ENCODE measurements at regions not wholly inside any gene's neighbourhood (a gene's known extent, or its start where the extent isn't known, plus 50 kb on each side); places are given as distances from the start of the nearest gene placed in this dataset.

DNA sequence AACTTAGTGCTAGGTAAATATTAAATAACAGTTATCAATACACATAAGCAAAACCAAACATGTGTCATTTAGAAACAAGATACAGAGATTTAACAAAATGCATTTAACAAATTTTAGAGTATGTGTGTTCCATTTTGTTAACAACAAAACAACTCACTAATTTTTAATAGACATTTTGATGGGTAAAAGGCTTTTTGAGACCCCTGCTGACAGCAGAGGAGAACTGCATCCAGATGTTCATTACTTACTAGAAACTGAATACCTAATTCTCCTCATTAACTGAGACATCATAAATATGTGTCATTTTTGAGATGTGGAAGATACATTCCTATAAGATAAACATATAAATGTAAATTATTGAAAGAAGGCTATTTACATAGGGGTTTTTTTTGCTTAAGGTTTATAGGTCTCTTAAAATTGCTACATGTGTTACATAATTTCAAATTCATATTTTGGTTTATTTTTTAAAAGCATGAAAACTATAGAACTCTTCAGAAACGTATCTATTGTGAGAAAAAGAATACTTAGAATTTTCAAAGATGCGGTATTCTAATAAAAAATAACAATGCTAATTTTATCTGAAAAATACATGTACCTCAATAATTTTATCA lies 1009.8 kb downstream of the TUSC7 start:
- TF ChIP-seq CTCF (IDR thresholded peaks at IDR 0.05), result peak; percentile 41 to 82 (median 70)
- TF ChIP-seq POLR2A (IDR thresholded peaks at IDR 0.05), result no peak

Data from adrenal gland (tissue), 5 donors.